NCI-H2196 treated with DMSO at 0.1 percent for 48 hours (cell line): ENCODE measurements at regions not wholly inside any gene's neighbourhood (a gene's known extent, or its start where the extent isn't known, plus 50 kb on each side); places are given as distances from the start of the nearest gene placed in this dataset.
"Not testable (repeated sequence)": the region's sequence is repeated elsewhere in the genome, so short reads cannot be mapped to it uniquely, and the experiment has no call there.

Experiments used
- DNase-seq: peaks from one replicate; lab custom pipeline; 2025; ENCODE audit not compliant: unreplicated experiment; lab: John Stamatoyannopoulos, UW

DNA sequence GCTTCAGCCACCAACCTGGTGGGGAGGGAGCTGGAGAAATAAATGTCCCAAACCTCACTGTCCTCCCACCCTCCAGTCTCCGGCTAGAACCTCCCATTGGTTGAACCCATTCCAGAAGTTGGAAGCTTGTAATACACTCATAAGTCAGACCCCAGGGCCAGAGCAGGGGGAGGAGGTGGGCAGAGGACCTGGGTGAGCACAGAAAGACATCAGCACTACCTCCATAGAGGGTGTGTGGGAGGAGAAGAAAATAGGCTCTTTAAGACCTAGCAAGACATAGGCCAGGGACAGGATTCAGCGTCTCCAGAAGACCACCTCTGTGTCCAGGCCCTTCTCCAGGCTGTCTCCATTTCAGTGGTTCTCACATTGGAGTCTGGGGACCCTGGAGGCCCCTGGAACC lies 73.3 kb upstream of the TOP1 start:
- DNase-seq = no peak

DNA sequence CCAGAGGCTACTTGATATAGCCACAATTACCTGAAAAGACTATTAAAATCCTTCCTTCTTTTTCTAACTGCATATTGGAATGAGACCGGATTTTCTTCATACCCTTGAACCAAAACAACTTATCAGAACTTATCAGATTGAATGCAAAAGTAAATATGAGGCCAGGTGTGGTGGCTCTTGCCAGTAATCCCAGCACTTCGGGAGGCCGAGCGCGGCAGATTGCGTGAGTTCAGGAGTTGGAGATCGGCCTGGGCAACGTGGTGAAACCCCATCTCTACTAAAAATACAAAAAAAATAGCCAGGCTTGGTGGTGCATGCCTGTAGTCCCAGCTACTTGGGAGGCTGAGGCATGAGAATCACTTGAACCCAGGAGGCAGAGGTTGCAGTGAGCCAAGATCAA lies 72.8 kb upstream of the TOP1 start:
- not testable (repeated sequence) for DNase-seq

DNA sequence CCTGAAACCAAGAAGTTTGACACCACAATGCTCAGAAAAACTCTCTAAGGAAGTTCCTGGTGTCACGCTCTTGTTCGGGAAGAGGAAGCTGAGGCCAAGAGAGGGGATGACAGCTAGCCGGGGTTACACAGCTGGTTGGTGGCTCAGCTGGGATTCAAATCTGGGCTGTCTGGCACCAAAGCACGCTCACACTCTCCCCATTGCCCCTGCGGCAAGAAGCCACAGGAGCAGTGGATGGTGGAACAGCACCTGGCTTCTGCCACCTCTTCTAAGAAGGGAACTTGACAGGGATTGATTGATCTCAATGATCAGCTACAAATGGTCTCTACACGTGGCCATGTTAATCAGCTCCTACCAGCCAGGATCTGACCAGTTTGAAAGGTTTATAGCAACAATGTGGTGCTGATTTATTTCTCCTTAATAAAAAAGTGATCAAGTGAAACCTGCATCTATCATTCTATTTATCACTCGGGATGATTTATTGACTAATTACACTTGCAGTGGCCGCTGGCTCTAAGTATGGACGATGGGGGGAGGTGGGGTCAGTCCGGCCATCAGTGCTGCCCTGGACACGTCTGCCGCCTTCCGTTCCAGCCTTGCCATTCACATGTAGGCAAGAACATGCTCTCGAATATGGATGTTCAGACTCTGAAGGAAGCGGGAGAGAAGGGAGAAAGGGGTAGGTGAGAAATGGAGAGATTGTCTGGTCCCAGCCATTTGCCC lies 71.9 kb upstream of the TOP1 start:
- DNase-seq = no peak

DNA sequence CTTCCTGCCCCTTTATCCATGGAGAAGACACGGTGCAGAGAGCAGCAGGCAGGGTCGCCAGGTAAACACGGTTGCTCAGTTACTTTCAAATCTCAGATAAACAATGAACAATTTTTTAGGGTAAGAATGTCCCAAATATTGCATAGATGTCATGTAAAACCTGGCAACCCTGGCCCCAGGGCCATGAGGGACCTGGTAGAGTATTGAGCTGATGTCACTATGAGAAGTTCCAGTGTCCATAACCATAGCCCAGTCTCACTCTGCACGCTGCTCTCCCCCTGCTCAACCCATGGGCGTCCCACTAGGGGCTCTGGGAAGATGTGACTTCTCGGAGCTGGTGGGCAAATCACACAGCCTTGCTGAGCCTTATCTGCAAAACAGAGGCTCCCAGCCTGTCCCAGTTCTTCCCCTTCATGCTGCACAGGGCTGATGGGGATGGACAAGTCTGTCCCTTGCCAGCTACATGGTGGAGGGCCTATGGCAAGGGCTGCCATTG lies 71.3 kb upstream of the TOP1 start:
- no peak for DNase-seq

DNA sequence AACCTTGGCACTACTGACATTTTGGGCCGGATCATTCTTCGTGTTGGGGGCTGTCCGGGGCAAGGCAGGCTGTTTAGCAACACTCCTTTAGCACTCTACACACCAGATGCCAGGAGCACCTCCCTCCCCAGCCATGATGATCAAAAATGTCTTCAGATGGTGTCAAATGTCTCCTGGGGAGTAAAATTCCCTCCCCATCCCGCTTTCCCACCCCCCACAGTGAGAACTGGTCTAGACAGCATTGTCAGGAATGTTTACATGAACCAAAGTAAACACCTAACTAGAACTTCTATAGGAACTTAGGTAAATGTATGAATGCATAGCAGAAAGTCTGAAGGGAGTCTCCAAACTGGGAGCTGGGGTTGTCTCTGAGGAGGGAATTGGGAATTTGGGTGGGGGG lies 70.0 kb upstream of the TOP1 start:
- no peak for DNase-seq

DNA sequence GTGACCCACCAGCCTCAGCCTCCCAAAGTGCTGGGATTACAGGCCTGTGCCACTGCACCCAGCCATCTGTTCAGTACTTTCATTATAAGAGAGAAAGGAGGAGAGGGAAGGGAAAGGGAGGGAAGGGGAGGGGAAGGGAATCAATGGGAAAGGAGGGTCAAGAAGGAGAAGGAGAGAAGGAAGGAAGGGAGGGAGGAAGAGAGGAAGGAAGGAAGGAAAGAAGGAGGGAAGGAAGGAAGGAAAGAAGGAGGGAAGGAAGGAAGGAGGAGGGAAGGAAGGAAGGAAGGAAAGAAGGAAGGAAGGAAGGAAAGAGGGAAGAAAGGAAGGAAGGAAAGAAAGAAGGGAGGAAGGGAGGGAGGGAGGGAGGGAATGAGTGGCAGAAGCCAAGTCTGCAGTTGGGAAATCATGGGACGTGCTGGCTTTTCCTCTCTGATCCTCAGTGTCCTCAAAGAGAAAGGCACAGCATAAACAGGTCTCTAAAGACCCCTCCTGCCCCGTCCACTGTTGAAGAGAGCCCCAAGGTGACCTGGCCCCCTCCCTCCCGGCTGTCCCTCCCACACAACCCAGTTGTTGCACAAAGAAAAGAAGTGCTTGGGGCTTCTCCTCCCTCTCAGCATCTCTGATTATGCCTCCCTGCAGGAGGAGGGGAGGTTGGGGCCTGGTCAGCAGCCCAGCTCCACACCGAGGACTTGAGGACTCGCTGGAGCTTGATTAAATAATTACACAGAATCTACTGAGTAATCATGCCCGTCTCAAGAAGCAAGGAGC lies 69.1 kb upstream of the TOP1 start:
- DNase-seq = no peak

DNA sequence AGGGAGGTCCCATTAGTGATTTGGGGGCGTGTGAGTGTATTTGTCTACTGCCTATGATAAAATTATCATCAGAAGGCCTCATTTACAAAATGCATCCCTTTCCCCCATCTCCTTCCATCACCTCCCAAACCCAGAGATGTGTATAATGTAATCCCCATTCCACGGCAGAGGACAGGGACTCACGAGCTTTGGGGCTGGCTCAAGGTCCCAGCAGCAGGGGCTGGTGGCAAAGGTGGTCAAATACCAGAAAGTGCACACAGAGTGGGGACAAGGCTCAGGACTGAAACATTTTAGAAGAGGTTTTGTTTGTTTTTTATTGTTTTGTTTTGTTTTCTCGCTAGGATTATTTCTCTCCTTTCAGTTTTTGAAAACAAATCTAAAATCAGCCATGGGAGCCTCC lies 68.5 kb upstream of the TOP1 start:
- no peak for DNase-seq

DNA sequence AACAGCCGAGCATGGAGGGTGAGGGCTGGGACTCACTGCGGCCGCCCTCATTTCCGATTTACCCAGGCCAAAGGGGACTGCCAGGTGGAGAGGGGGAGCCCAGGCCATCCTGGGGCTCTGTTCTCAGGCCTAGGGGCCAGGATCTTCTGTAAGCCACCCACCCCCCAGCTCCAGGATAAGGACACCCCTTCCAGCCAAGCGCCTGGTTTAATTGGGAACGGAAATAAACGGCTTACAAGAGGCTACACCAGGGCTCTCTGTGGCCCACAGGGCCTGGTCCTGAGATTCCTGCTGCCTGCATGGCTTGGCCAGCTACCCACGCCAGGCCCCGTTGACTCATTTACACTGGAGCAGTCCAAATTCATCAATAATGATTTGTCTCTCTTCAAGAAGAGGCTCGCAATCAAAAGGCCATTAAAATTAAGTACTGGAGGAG lies 68.1 kb upstream of the TOP1 start:
- no peak for DNase-seq

DNA sequence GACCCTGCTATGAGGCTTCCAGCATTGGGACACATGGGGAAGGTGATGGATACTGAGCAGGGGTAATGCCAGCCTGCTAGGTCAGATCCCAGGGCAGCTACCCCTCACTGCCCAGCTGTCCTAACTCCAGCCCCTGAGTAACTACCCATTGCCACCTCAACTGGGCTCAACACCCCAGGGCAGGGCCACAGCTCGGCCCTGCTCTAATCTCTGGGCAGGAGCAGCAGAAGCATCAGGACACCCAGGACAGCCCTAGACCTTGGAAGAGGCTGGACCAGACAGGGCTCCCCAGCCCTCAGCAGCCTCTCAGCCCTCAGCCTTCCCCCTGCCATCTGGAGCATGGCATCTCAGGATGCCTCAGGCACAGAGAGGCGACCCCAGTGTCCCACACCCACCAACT lies 67.4 kb upstream of the TOP1 start:
- DNase-seq = no peak

DNA sequence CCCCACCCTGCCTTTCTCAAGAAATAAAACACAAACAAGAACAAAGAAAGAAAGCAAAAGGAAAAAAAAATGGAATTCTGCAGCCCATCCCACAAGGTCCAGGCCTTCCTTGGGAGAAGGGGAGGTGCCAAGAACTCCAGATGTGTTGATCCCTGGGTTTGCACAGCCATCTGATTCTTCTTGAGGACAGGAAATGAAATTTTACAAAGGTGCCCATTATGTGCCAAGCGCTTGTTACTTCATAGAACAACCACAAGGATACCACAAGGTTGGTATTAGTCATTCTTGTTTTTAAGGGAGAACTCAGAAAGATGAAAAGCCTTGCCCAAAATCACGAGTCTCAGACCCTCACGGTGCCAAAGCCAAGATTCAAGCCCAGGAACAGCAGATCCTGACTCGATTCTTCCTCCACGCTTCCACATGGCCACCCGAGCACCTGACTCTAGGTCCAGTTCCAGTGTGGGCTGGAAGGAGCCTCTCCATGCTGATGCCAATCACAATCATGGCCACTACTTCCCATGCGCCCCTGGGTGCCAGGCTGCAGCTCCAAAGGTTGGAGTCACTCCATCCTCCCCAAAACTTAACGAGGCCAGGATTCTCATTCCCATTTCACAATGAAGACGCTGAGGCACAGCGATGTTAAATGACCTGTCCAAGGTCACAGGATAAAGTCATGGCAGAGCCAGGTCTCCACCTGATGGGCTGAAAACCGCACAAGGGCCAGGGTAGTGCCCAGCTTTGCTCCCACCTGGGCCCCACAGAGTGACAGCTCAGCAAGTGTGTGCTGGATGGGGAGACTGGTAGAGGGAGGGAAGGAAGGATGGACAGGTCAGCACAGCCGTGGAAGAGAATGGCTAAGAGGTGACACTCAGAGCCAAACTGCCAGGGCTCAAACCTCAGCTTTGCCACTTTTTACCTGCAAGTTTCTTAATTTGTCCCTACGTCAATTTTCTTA lies 66.7 kb upstream of the TOP1 start:
- no peak for DNase-seq

DNA sequence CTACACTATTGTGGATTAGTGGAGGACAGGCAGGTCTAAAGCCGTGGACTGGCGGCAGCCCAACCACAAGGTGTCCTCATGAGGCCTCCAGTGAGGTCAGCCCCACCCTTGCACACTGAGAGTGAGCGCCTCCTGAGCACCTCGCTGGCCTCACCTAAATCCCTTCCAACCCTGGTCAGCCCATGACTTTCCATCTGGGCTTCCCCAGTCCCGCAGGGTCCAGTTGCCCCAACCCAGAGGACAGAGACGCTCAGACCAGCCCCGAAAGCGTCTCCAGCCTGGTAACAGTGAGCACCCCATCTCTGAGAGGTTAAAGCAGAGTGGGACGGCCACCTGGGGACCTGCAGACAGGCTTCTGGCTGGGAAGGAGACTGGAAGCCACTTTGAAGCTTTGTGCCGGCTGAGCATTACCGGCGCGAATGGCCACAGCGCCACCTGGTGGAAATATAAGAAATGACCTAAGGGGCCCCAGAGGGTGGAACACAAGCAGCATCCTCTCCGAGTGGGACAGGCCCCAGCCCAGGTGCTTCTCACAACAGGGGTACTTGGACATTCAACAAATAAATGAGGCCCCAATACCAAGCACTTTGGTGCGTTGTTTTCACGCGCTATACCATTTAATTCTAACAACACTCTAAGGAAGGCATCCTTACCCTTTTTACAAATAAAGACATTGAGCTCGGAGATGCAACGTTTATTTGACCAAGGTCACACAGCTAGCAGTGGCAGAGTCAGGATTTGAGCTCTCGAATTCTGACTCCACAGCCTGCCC lies 65.7 kb upstream of the TOP1 start:
- peak; percentile 55 for DNase-seq

DNA sequence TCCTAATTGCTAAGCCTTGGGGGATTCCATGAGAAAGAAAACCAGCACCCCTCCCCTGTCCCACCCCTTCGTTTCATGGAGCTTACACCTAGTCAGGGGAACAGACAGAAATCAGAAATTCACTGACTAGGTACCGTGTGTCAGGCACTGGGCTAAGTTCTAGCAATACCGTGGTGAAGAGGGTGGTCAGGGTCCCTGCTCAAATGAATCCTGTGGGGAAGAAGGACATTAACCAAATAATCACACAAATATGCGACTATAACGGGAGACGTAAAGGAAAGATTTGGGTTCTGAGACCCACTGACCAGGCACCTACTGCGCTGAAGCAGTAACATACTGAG lies 65.1 kb upstream of the TOP1 start:
- DNase-seq = no peak

DNA sequence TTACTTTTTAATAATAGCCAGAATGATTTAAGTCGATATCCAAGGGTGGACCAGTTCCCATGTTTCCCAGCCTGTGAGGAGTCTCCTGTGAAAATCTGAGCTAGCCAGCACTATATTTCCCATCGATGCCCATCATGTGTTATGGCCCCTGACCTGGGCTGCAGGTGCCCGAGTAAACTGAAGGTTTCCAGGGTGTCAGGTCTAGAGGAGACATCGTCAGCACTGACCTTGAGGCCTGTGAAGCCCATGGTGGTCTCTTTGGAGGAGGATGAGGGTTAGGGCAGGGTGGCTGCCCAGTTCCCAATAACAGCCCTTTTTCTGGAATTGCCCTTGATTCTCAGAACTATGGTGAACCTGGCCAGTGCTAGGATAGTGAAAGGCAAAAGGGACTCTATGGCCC lies 63.0 kb upstream of the TOP1 start:
- DNase-seq = no peak

DNA sequence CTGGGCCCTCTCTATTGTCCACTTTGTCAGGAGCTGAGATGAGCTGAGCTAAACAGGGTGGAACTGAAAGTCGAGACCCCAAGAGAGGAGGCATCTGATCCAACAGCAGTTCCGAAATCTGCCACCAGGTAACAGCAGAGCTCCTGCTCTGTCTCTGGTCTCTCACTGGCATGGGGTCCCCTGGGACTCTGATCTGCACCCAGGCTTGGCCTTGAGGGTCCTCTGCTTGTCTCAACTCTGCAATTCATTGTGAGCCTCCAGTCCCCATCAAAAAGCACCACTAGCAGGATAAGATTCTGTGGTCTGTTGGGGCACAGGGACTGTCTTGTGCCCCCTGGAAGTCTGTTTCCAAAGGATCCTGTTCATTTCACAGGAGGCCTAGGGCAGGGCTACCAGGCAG lies 62.5 kb upstream of the TOP1 start:
- no peak for DNase-seq

DNA sequence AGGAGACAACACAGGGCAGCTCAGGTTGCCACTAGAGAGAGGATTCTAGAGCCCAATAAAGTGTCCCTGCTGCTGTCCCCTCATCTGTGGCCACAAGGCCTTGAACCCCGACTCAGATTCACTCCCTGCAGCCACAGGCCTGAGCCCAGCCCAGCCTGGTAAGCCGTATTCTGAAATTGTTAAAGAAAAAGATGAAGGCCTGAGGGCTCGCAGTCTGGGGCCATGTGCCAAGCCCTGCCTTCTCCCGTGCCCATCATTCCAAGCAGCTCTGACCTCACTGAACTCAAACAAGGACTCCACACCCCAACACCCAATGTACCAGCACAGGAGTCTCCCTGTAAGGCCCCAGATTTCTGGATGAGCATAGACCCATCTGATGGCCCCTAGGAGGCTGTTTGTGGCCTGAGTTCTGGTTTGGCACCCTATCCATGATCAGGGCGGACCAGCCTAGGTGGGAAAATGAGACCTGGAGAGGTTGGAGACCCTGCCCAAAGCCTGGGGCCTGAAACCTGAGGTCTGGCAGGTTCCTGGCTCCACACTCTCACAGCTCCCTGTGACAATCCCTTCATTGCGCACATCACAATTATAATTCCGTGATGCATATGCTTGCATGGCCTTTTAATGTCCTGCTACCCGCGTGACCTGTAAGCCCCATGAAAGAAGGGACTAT lies 62.0 kb upstream of the TOP1 start:
- no peak for DNase-seq

DNA sequence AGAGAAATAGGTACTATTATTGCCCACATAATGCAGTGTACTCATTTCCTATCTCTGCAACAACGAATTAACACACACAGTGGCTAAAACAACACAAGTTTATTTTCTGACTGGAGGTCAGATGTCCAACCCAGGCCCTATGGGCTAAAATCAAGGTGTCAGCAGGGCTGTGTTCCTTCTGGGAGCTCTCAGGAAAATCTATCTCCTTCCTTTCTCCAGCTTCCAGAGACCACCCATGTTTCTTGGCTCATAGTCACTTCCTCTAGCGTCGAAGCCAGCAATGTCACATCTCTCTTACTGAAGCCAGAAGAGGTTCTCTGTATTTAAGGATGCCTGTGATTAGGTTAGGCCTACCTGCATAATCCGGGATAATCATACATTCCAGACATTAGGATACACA lies 60.9 kb upstream of the TOP1 start:
- DNase-seq = no peak

DNA sequence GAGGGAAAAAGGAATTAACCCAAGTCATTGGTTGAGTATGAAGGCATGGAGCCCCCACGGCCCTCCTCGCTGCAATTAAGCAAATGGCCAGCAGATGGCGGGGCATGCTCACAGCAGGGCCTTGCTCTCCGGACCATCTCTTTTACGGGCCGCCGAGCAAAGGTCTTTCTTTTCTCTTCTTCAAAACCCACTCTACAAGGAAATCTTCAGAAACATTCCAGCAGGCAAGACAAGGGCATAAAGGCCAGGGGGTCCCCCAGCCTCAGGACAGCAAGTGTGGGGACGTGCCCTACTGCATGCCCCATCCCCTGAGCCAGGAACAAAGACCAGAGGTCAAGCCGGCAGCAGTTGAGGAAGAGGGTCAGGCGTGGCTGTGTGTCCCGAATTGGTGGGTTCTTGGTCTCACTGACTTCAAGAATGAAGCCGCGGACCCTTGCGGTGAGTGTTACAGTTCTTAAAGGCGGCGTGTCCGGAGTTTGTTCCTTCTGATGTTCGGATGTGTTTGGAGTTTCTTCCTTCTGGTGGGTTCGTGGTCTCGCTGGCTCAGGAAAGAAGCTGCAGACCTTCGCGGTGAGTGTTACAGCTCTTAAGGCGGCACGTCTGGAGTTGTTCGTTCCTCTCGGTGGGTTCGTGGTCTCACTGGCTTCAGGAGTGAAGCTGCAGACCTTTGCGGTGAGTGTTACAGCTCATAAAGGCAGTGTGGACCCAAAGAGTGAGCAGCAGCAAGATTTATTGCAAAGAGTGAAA lies 59.6 kb upstream of the TOP1 start:
- DNase-seq = peak; percentile 31

DNA sequence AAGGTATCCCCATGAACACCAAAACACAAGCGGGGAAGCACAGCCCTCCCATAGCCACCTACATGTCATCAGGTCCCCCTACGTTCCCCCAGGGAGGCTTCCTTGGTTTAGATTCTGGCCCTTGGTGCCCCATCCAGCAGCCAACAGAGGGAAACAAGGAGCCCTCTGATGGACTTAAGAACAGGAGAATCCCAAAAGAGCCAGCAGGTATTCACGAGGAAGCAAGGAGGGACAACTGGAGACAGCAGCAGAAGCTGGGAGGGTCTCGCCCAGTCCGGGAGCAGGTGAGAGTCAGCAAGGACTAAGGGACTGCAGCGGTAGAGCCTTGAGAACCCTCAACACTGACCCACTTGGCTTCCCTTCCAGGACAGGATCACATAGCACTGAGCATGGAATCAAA lies 58.4 kb upstream of the TOP1 start:
- DNase-seq = no peak

DNA sequence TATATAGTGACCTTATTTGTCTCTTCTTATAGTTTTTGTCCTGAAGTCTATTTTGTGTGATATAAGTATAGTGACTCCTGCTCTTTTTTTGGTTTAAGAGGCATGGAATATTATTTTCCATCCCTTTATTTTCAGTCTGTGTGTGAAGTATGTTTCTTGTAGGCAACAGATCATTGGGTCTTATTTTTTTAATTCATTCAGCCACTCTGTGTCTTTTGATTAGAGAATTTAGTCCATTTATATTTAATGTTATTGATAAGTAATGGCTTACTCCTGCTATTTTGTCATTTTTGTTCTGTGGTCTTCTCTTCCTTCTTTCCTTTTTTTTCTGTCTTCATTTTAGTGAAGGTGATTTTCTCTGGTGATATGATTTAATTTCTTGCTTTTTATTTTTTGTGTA lies 51.4 kb upstream of the TOP1 start:
- DNase-seq = no peak

DNA sequence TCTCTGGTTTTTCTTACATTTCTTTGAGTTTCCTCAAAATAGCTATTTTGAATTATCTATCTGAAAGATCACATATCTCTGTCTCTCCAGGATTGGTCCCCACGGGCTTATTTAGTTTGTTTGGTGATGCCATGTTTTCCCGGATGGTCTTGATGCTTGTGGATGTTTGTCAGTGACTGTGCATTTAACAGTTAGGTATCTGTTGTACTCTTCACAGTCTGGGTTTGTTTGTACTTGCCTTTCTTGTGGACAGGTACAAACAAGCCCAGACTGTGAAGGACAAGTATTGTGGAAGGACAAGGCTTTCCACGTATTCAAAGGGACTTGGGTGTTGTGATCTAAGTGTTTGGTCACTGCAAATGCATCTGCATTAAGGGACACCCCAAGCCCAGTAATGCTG lies 49.9 kb upstream of the TOP1 start:
- no peak for DNase-seq
